Calu3 (cell line): ENCODE measurements at regions not wholly inside any gene's neighbourhood (a gene's known extent, or its start where the extent isn't known, plus 50 kb on each side); places are given as distances from the start of the nearest gene placed in this dataset.

Source experiments
- BruUV-seq: library from RNA; stranded (reverse); fragments of 400-500 nt; replicated peaks from 2 replicates; lab custom pipeline; 2021; lab: Mats Ljungman, UMichigan
- CTCF ChIA-PET: fragments of 300-600 bp; sonication (Branson Sonifier 250); formaldehyde crosslinking; loops from one replicate; lab custom pipeline; 2022; ENCODE audit warnings: antibody characterized with exemption; lab: Charles Lee
- DNase-seq: peaks from one replicate; pipeline ENCODE4 v3.0.0; 2022
- H3K27ac Mint-ChIP-seq: one replicate; pipeline ENCODE4 v1.8.0; 2022; ENCODE audit warnings: mixed read lengths; ENCODE audit not compliant: unreplicated experiment
- H3K27me3 Mint-ChIP-seq: one replicate; pipeline ENCODE4 v1.8.0; 2022; ENCODE audit warnings: mixed read lengths; ENCODE audit not compliant: unreplicated experiment
- H3K36me3 Mint-ChIP-seq: one replicate; pipeline ENCODE4 v1.8.0; 2022; ENCODE audit warnings: mild to moderate bottlenecking, moderate library complexity, mixed read lengths; ENCODE audit not compliant: insufficient read depth, unreplicated experiment
- H3K4me1 Mint-ChIP-seq: one replicate; pipeline ENCODE4 v1.8.0; 2022; ENCODE audit warnings: mild to moderate bottlenecking, low read depth, mixed read lengths; ENCODE audit not compliant: unreplicated experiment
- H3K4me3 Mint-ChIP-seq: one replicate; pipeline ENCODE4 v1.8.0; 2022; ENCODE audit warnings: mild to moderate bottlenecking, low read depth, moderate library complexity, mixed read lengths; ENCODE audit not compliant: unreplicated experiment
- H3K9me3 Mint-ChIP-seq: one replicate; pipeline ENCODE4 v1.8.0; 2022; ENCODE audit warnings: low read depth, mixed read lengths; ENCODE audit not compliant: unreplicated experiment
- CTCF ChIP-seq: fragments of 200-600 bp; IDR thresholded peaks from one replicate; pipeline ENCODE4 v1.8.0; 2022; ENCODE audit warnings: antibody characterized with exemption; ENCODE audit not compliant: unreplicated experiment
- intact Hi-C: fragments of 100-400 bp; cut with micrococcal nuclease; formaldehyde crosslinking; loops from one replicate; pipeline ENCODE4 v1.10.0; 2022; ENCODE audit not compliant: unreplicated experiment

GRCh38 chr20:4371623-4372251, 122.7 kb upstream of the ADRA1D start:
- no peaks in the 10 kb centered on the region for H3K36me3 Mint-ChIP-seq
- no peaks in the 10 kb centered on the region for H3K9me3 Mint-ChIP-seq
- intact Hi-C loops, result no loop called here
- H3K4me3 Mint-ChIP-seq, result no peak overlapping the region
- CTCF ChIA-PET, result no interaction called here
- BruUV-seq, result no TSS peak
- no peak for DNase-seq
- H3K4me1 Mint-ChIP-seq, result no peaks in the 10 kb centered on the region
- H3K27ac Mint-ChIP-seq, result no peak overlapping the region
- peaks cover 79% of the 10 kb centered on the region for H3K27me3 Mint-ChIP-seq
- TF ChIP-seq CTCF, result no peak

- no peak for TF ChIP-seq CTCF
- Mint-ChIP-seq H3K27ac (no peak overlapping the region), H3K36me3 (no peaks in the 10 kb centered on the region), H3K4me3 (no peak overlapping the region), H3K27me3 (peaks cover 83% of the 10 kb centered on the region), H3K4me1 (no peaks in the 10 kb centered on the region), H3K9me3 (no peaks in the 10 kb centered on the region)
- intact Hi-C loops, result no loop called here
- CTCF ChIA-PET, result no interaction called here
- DNase-seq, result no peak
- no TSS peak for BruUV-seq
Measured at GRCh38 chr20:4370851-4371250, 121.8 kb upstream of the ADRA1D start.

- Mint-ChIP-seq H3K27me3 (peaks cover 86% of the 10 kb centered on the region), H3K9me3 (no peaks in the 10 kb centered on the region), H3K4me3 (no peak overlapping the region), H3K27ac (no peak overlapping the region), H3K36me3 (no peaks in the 10 kb centered on the region), H3K4me1 (no peaks in the 10 kb centered on the region)
- no peak for TF ChIP-seq CTCF
- intact Hi-C loops, result no loop called here
- DNase-seq, result no peak
- no TSS peak for BruUV-seq
- CTCF ChIA-PET, result no interaction called here
Measured at GRCh38 chr20:4369798-4370124, 120.7 kb upstream of the ADRA1D start.

GRCh38 chr20:4369119-4369797, 120.2 kb upstream of the ADRA1D start:
- Mint-ChIP-seq H3K36me3 (no peaks in the 10 kb centered on the region), H3K27me3 (peaks cover 91% of the 10 kb centered on the region), H3K4me1 (no peaks in the 10 kb centered on the region), H3K4me3 (no peak overlapping the region), H3K9me3 (no peaks in the 10 kb centered on the region), H3K27ac (no peak overlapping the region)
- no peak for TF ChIP-seq CTCF
- CTCF ChIA-PET, result no interaction called here
- intact Hi-C loops, result no loop called here
- BruUV-seq, result no TSS peak
- no peak for DNase-seq
